H1 (cell line): ENCODE measurements at regions not wholly inside any gene's neighbourhood (a gene's known extent, or its start where the extent isn't known, plus 50 kb on each side); places are given as distances from the start of the nearest gene placed in this dataset.

ENCODE experiments used
- CTCF ChIA-PET: fragments of 300-600 bp; sonication (Branson Sonifier 250); formaldehyde crosslinking; loops from one replicate; lab custom pipeline; 2021; ENCODE audit not compliant: partially characterized antibody; lab: Charles Lee
- POLR2A ChIA-PET: fragments of 300-600 bp; sonication (Branson Sonifier 250); formaldehyde crosslinking; loops from one replicate; lab custom pipeline; 2021; ENCODE audit warnings: inconsistent platforms; ENCODE audit not compliant: partially characterized antibody; lab: Charles Lee
- DNase-seq, 2 experiments: peaks; one replicate each; pipeline versions ENCODE4 v3.0.0 to v3.0.0-alpha.2; 2010 to 2022; ENCODE audit warnings: low spot score in 2 of 2, low read depth in 1 of 2, mixed read lengths in 1 of 2
- FAIRE-seq: peaks from 2 replicates; lab custom pipeline; 2011; peaks lifted over from hg19 to GRCh38; lab: Jason Lieb, UNC
- H2AFZ ChIP-seq: 2 replicates; pipeline ENCODE4 v1.8.1; 2012; ENCODE audit warnings: low read length, inconsistent platforms
- H2AK5ac ChIP-seq: 2 replicates; pipeline ENCODE4 v1.6.1; 2013; ENCODE audit warnings: low read depth, low read length
- H2BK120ac ChIP-seq: replicated peaks from 2 replicates; pipeline ENCODE3; 2013; ENCODE audit warnings: low read depth, low read length, inconsistent platforms
- H2BK12ac ChIP-seq: 2 replicates; pipeline ENCODE4 v1.6.1; 2013; ENCODE audit warnings: low read depth, low read length
- H2BK15ac ChIP-seq: 2 replicates; pipeline ENCODE4 v1.6.1; 2013; ENCODE audit warnings: low read length
- H2BK20ac ChIP-seq: 2 replicates; pipeline ENCODE4 v1.6.1; 2013; ENCODE audit warnings: low read length
- H2BK5ac ChIP-seq: 2 replicates; pipeline ENCODE4 v1.6.1; 2013; ENCODE audit warnings: low read depth, low read length
- H3K14ac ChIP-seq: 2 replicates; pipeline ENCODE4 v1.6.1; 2013; ENCODE audit warnings: inconsistent platforms; ENCODE audit not compliant: insufficient read length
- H3K18ac ChIP-seq: 2 replicates; pipeline ENCODE4 v1.6.1; 2013; ENCODE audit warnings: low read length; ENCODE audit errors: extremely low read depth
- H3K23ac ChIP-seq: 2 replicates; pipeline ENCODE4 v1.6.1; 2013; ENCODE audit warnings: inconsistent platforms; ENCODE audit not compliant: insufficient read length
- H3K23me2 ChIP-seq: 2 replicates; pipeline ENCODE4 v1.6.1; 2013; ENCODE audit warnings: low read depth, low read length
- H3K27ac ChIP-seq: 2 replicates; pipeline ENCODE4 v1.6.1; 2011; ENCODE audit warnings: low read depth, low read length, inconsistent platforms
- H3K27me3 ChIP-seq, 4 experiments: replicated peaks in 1 of 4; 1 replicate in 1 of 4; 2 replicates in 3 of 4; pipeline versions ENCODE4 v1.6.1 to v1.8.1; 2011 to 2013; ENCODE audit warnings: low read length in 3 of 4, mild to moderate bottlenecking in 3 of 4, inconsistent platforms in 2 of 4, mixed read lengths in 2 of 4, moderate library complexity in 1 of 4; ENCODE audit not compliant: control insufficient read depth in 3 of 4, insufficient read depth in 3 of 4; ENCODE audit errors: extremely low read depth in 1 of 4
- H3K36me3 ChIP-seq, 4 experiments: 2 replicates each; pipeline versions ENCODE4 v1.6.1 to v1.8.1; 2011 to 2013; ENCODE audit warnings: mild to moderate bottlenecking in 4 of 4, low read length in 3 of 4, moderate library complexity in 2 of 4, control low read depth in 1 of 4, inconsistent platforms in 1 of 4; ENCODE audit not compliant: insufficient read depth in 4 of 4, control insufficient read depth in 2 of 4
- H3K4ac ChIP-seq: replicated peaks from 2 replicates; pipeline ENCODE3; 2013; ENCODE audit warnings: low read length, low read depth, mixed read lengths, inconsistent platforms; ENCODE audit not compliant: insufficient read length
- H3K4me1 ChIP-seq, 4 experiments: replicated peaks in 1 of 4; 1 replicate in 1 of 4; 2 replicates in 3 of 4; pipeline versions ENCODE4 v1.6.1 to v1.8.1; 2011 to 2013; ENCODE audit warnings: low read length in 3 of 4, inconsistent platforms in 2 of 4, mixed read lengths in 1 of 4; ENCODE audit not compliant: insufficient read depth in 4 of 4, control insufficient read depth in 3 of 4
- H3K4me2 ChIP-seq, 2 experiments: 2 replicates each; pipeline versions ENCODE4 v1.6.1 to v1.8.1; 2011 to 2013; ENCODE audit warnings: low read depth in 2 of 2, low read length in 2 of 2, control low read depth in 1 of 2, inconsistent platforms in 1 of 2, mild to moderate bottlenecking in 1 of 2; ENCODE audit not compliant: insufficient read depth in 1 of 2
- H3K4me3 ChIP-seq, 4 experiments: fragments of 200-600, 300-600 bp in 1 of 4; sonication (generic), shearing (Covaris generic), sonication (Bioruptor Twin) in 1 of 4; 2 replicates each; pipeline versions ENCODE4 v1.5.1 to v1.8.1; 2011 to 2016; ENCODE audit warnings: low read length in 4 of 4, low read depth in 3 of 4, control low read depth in 2 of 4, inconsistent platforms in 2 of 4, mild to moderate bottlenecking in 2 of 4, mixed read lengths in 1 of 4, moderate library complexity in 1 of 4; ENCODE audit not compliant: insufficient read depth in 2 of 4; ENCODE audit errors: extremely low read depth in 1 of 4
- H3K56ac ChIP-seq: replicated peaks from 2 replicates; pipeline ENCODE3; 2013; ENCODE audit warnings: low read depth, mild to moderate bottlenecking, mixed read lengths, low read length, inconsistent platforms; ENCODE audit not compliant: insufficient read length
- H3K79me1 ChIP-seq: 2 replicates; pipeline ENCODE4 v1.6.1; 2013; ENCODE audit warnings: low read depth, low read length, control low read depth
- H3K79me2 ChIP-seq, 2 experiments: 2 replicates each; pipeline versions ENCODE4 v1.6.1 to v1.8.1; 2012 to 2013; ENCODE audit warnings: low read length in 2 of 2, mild to moderate bottlenecking in 2 of 2, inconsistent platforms in 1 of 2; ENCODE audit not compliant: insufficient read depth in 2 of 2, control insufficient read depth in 1 of 2
- H3K9ac ChIP-seq, 4 experiments: replicated peaks in 1 of 4; 1 replicate in 1 of 4; 2 replicates in 3 of 4; pipeline versions ENCODE4 v1.6.1 to v1.8.1; 2011 to 2013; ENCODE audit warnings: low read depth in 3 of 4, low read length in 3 of 4, control low read depth in 2 of 4, mild to moderate bottlenecking in 2 of 4, moderate library complexity in 2 of 4, inconsistent platforms in 1 of 4; ENCODE audit errors: extremely low read depth in 1 of 4
- H3K9me3 ChIP-seq, 2 experiments: 2 replicates each; pipeline versions ENCODE4 v1.6.1 to v1.8.1; 2012 to 2013; ENCODE audit warnings: mild to moderate bottlenecking in 2 of 2, moderate library complexity in 2 of 2, control low read depth in 1 of 2, inconsistent platforms in 1 of 2, low read depth in 1 of 2, low read length in 1 of 2, mixed read lengths in 1 of 2; ENCODE audit not compliant: insufficient read depth in 2 of 2
- H4K20me1 ChIP-seq, 2 experiments: replicated peaks in 1 of 2; 2 replicates each; pipeline versions ENCODE3 to v1.8.1; 2011 to 2013; ENCODE audit warnings: inconsistent platforms in 2 of 2, low read length in 2 of 2, mild to moderate bottlenecking in 1 of 2; ENCODE audit not compliant: insufficient read depth in 2 of 2, control insufficient read depth in 1 of 2
- H4K5ac ChIP-seq: 2 replicates; pipeline ENCODE4 v1.6.1; 2013; ENCODE audit warnings: low read length, low read depth, mixed read lengths, inconsistent platforms; ENCODE audit not compliant: insufficient read length
- H4K8ac ChIP-seq: 2 replicates; pipeline ENCODE4 v1.8.0; 2013; ENCODE audit warnings: mild to moderate bottlenecking, moderate library complexity, low read length, inconsistent platforms; ENCODE audit not compliant: insufficient read depth; ENCODE audit errors: extremely low read depth
- H4K91ac ChIP-seq: replicated peaks from 2 replicates; pipeline ENCODE3; 2013; ENCODE audit warnings: low read length, mixed read lengths, inconsistent platforms; ENCODE audit not compliant: insufficient read length
- CREB1 ChIP-seq: IDR thresholded peaks from 2 replicates; pipeline ENCODE4 v1.6.1; 2012; ENCODE audit warnings: inconsistent platforms
- CTBP2 ChIP-seq: IDR thresholded peaks from 2 replicates; pipeline ENCODE4 v1.7.0; 2011; ENCODE audit warnings: borderline replicate concordance, mild to moderate bottlenecking, moderate library complexity, mixed read lengths, low read length; ENCODE audit not compliant: insufficient read depth, insufficient read length
- SIX5 ChIP-seq: IDR thresholded peaks from 2 replicates; pipeline ENCODE4 v1.6.1; 2011; ENCODE audit warnings: mild to moderate bottlenecking, low read depth, low read length
- WGBS, 2 experiments: shearing (Covaris generic) in 1 of 2; methylation state at CpG; one replicate each; pipeline versions ENCODE4 v1.1.6 to v1.1.7; 2013 to 2015; ENCODE audit warnings: low lambda C conversion rate in 2 of 2, mixed read lengths in 2 of 2, inconsistent platforms in 1 of 2, low coverage in 1 of 2, missing lambda C conversion rate in 1 of 2; ENCODE audit not compliant: insufficient replicate concordance in 2 of 2, insufficient coverage in 1 of 2, insufficient read length in 1 of 2; ENCODE audit errors: extremely low coverage in 1 of 2, missing lambda C conversion rate in 1 of 2; 5-methylcytosine and 5-hydroxymethylcytosine counted together

DNA sequence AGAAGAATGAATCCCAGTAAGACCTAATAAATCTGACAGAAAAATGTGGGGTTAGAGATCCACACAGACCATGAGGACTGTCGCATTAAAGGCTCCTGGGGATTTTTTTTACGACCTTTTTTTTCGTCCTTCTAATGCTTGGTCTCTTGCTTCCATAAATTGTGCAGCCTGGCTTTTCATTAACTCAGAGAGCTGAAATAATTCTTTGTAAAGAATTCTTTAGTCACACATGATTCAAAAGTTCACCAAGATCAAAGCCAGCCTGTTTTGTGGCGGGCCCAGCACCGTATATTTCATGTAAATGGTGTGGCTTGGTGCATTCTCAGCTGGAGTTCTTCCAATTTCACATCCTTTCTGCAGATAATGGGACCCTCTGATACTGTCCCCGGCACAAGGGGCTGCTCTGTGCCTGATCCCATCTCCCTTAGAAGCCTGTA lies 206.6 kb upstream of the BMPER start:
- no peak overlapping the region for H3K27ac ChIP-seq
- 93% methylated on average over 6 of the region's 6 CpGs; no CpG with 5 or more reads in 1 of the 2 experiments for WGBS, 2 experiments
- POLR2A ChIA-PET: interaction anchor here (1.0 kb wide), 1 partner anchor 9 kb away, joined by 3 read pairs; no protein-coding TSS in a partner anchor

More for the DNA sequence above, 206.6 kb upstream of the BMPER start:
- Histone ChIP-seq H3K4ac (no peak overlapping the region), H3K9me3 (peaks cover 10 to 24% of the 10 kb centered on the region in 2 experiments), H2BK15ac (no peak overlapping the region), H3K27me3 (peaks cover 0 to 4% (median 0%) of the 10 kb centered on the region in 4 experiments; a peak in 2 of 7 replicates), H3K4me3 (no peak overlapping the region), H2BK5ac (no peak overlapping the region), H2AK5ac (no peak overlapping the region), H3K36me3 (peaks cover 0 to 13% (median 0%) of the 10 kb centered on the region in 4 experiments; a peak in 4 of 8 replicates), H4K91ac (no peak overlapping the region), H3K4me1 (no peaks in the 10 kb centered on the region), H2BK120ac (no peak overlapping the region), H3K4me2 (no peak overlapping the region), H3K18ac (no peak overlapping the region), H3K56ac (no peak overlapping the region), H4K8ac (no peak overlapping the region), H3K23me2 (no peaks in the 10 kb centered on the region), H3K79me1 (no peaks in the 10 kb centered on the region), H3K79me2 (no peaks in the 10 kb centered on the region), H3K14ac (no peak overlapping the region), H2AFZ (no peak overlapping the region), H3K9ac (no peak overlapping the region), H4K20me1 (no peaks in the 10 kb centered on the region), H4K5ac (no peak overlapping the region), H3K23ac (no peak overlapping the region)
- FAIRE-seq (no peak), DNase-seq (no peak)
- CTCF ChIA-PET: interaction anchor here (1.5 kb wide), 1 partner anchor 15 kb away, joined by 4 read pairs; no protein-coding TSS in a partner anchor
- no peak for TF ChIP-seq CTBP2
- TF ChIP-seq CREB1: no peak
- TF ChIP-seq SIX5: no peak
- TF ChIP-seq, all 59 proteins: peak for 0
- H2BK12ac ChIP-seq: no peak overlapping the region
- no peak overlapping the region for H2BK20ac ChIP-seq
